Activated B cell treated with CpG ODN at 0.5 μM for 24 hours (primary cell): ENCODE measurements at regions not wholly inside any gene's neighbourhood (a gene's known extent, or its start where the extent isn't known, plus 50 kb on each side); places are given as distances from the start of the nearest gene placed in this dataset.

Experiments used
- ATAC-seq: fragments of 200-7000 bp; cut with Tn5 transposase; one replicate; pipeline ENCODE4 v1.10.0; 2021; ENCODE audit warnings: low read depth, mild to moderate bottlenecking, moderate library complexity
- CTCF ChIA-PET: fragments of 350-600 bp; sonication (Branson Sonifier 250); formaldehyde crosslinking; loops from one replicate; lab custom pipeline; 2021; ENCODE audit warnings: antibody characterized with exemption; lab: Charles Lee
- POLR2A ChIA-PET: fragments of 350-600 bp; sonication (Branson Sonifier 250); formaldehyde crosslinking; loops from one replicate; lab custom pipeline; 2021; ENCODE audit warnings: antibody characterized with exemption; lab: Charles Lee
- DNase-seq: peaks from one replicate; pipeline ENCODE4 v3.0.0; 2022
- H3K27ac Mint-ChIP-seq: one replicate; pipeline ENCODE4 v1.8.0; 2020; ENCODE audit warnings: mixed read lengths
- H3K27me3 Mint-ChIP-seq: one replicate; pipeline ENCODE4 v1.8.0; 2021; ENCODE audit warnings: mixed read lengths
- H3K36me3 Mint-ChIP-seq: one replicate; pipeline ENCODE4 v1.8.0; 2021; ENCODE audit warnings: low read depth, mixed read lengths
- H3K4me1 Mint-ChIP-seq: one replicate; pipeline ENCODE4 v1.8.0; 2021; ENCODE audit warnings: mixed read lengths
- H3K4me3 Mint-ChIP-seq: one replicate; pipeline ENCODE4 v1.8.0; 2020; ENCODE audit warnings: mild to moderate bottlenecking, mixed read lengths
- H3K9me3 Mint-ChIP-seq: one replicate; pipeline ENCODE4 v1.8.0; 2020; ENCODE audit warnings: mixed read lengths
- CTCF ChIP-seq: fragments of 200-600 bp; IDR thresholded peaks from one replicate; pipeline ENCODE4 v1.8.0; 2022; ENCODE audit warnings: antibody characterized with exemption, mild to moderate bottlenecking
- intact Hi-C: fragments of 100-400 bp; cut with micrococcal nuclease; formaldehyde crosslinking; loops from one replicate; pipeline ENCODE4 v1.15.1; 2024

- no peak overlapping the region for H3K4me3 Mint-ChIP-seq
- ChIA-PET CTCF (no interaction called here), POLR2A (interaction anchor here (0.6 kb wide), 1 partner anchor 1109 kb away, joined by 6 read pairs; no protein-coding TSS in a partner anchor)
- peaks cover 5% of the 10 kb centered on the region for H3K9me3 Mint-ChIP-seq
- no peak overlapping the region for H3K27ac Mint-ChIP-seq
- no peaks in the 10 kb centered on the region for H3K36me3 Mint-ChIP-seq
- intact Hi-C loops: no loop called here
- no peaks in the 10 kb centered on the region for H3K27me3 Mint-ChIP-seq
- H3K4me1 Mint-ChIP-seq: no peaks in the 10 kb centered on the region
- no peak for DNase-seq
- no peak for TF ChIP-seq CTCF
- ATAC-seq: no peak
Observed at GRCh38 chr7:1312136-1313070, 79.7 kb downstream of the UNCX start.

DNA sequence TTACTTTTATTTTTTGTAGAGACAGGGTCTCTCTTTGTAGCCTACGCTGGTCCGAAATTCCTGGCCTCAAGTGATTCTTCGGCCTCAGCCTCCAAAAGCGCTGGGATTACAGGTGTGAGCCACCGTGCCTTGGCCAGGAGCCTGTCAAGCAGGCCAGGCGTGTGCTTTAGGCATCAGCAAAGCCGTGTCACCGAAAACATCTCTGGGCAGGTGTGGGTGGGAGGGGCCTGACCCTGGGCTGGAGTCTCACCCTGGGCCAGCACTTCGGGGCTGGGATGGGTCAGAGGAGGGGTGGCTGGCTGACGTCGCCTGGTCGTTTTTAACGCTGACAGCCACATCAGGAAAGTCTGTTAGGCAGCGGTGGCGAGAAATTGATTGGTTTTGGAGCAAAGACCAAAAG lies 80.9 kb downstream of the UNCX start:
- Mint-ChIP-seq H3K4me3 (no peak overlapping the region), H3K9me3 (no peaks in the 10 kb centered on the region), H3K27ac (no peak overlapping the region), H3K36me3 (no peaks in the 10 kb centered on the region), H3K27me3 (no peaks in the 10 kb centered on the region), H3K4me1 (no peaks in the 10 kb centered on the region)
- ChIA-PET POLR2A (no interaction called here), CTCF (no interaction called here)
- intact Hi-C loops: no loop called here
- ATAC-seq: no peak
- TF ChIP-seq CTCF: no peak
- no peak for DNase-seq

- no peak for DNase-seq
- POLR2A ChIA-PET: no interaction called here
Observed at GRCh38 chr7:1314021-1314907, 81.6 kb downstream of the UNCX start.

DNA sequence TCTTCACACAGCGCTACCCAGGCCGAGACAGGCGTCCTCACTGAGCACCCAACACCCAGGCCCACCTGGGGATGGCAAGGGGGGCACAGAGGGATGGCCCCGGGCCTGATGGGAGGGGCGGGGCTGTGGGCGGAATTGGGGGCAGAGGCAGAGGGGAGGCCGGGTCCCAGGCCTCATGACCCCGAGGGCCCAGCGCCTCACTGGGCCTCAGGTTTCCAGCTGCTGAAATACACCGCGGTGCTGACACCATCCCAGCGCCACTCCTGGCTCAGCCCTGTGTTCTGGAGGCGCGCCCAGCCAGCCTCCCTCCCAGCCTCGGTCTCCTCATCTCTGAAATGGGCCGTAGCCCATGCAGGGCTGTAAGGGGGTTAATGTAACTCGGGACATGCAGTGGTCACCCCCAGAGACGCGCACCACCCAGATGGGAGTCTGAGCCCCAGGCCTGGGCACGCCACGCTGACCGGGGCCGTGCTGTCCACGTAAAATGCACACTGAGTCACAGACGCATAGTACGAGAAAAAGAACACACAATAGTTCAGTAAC lies 82.3 kb downstream of the UNCX start:
- DNase-seq (no peak), ATAC-seq (no peak)
- Mint-ChIP-seq H3K36me3 (no peaks in the 10 kb centered on the region), H3K9me3 (no peaks in the 10 kb centered on the region), H3K27ac (no peak overlapping the region), H3K27me3 (no peaks in the 10 kb centered on the region), H3K4me3 (no peak overlapping the region), H3K4me1 (no peaks in the 10 kb centered on the region)
- no peak for TF ChIP-seq CTCF
- ChIA-PET CTCF (no interaction called here), POLR2A (no interaction called here)
- intact Hi-C loops: no loop called here

More at GRCh38 chr7:1314021-1314907, 81.6 kb downstream of the UNCX start:
- no peaks in the 10 kb centered on the region for H3K36me3 Mint-ChIP-seq
- no peaks in the 10 kb centered on the region for H3K27me3 Mint-ChIP-seq
- intact Hi-C loops: no loop called here
- no peak for TF ChIP-seq CTCF
- no peak overlapping the region for H3K4me3 Mint-ChIP-seq
- no peak for ATAC-seq
- no peaks in the 10 kb centered on the region for H3K9me3 Mint-ChIP-seq
- CTCF ChIA-PET: no interaction called here
- no peak overlapping the region for H3K27ac Mint-ChIP-seq
- no peaks in the 10 kb centered on the region for H3K4me1 Mint-ChIP-seq
